ENCODE measurements at regions not wholly inside any gene's neighbourhood (a gene's known extent, or its start where the extent isn't known, plus 50 kb on each side); places are given as distances from the start of the nearest gene placed in this dataset.
"Not testable (repeated sequence)": the region's sequence is repeated elsewhere in the genome, so short reads cannot be mapped to it uniquely, and the experiment has no call there.

GRCh38 chr17:16838287-16838686 lies 133.6 kb downstream of the TNFRSF13B start:
- H3K4me3 ChIP-seq; SMC1A ChIA-PET (ENCODE audit: uncharacterized antibody, unreplicated experiment); intact Hi-C loops (cut with micrococcal nuclease; ENCODE audit: unreplicated experiment); H4K20me1 ChIP-seq (ENCODE audit: control insufficient read depth, insufficient read depth); RAD21 ChIA-PET (ENCODE audit: unreplicated experiment); H3K9ac ChIP-seq (ENCODE audit: control insufficient read depth, insufficient read depth, low read length); ATAC-seq; H3K27me3 ChIP-seq (replicated peaks in 1 of 2; ENCODE audit: control insufficient read depth in 2 of 2, insufficient read depth in 2 of 2, low read length in 1 of 2); H3K27ac ChIP-seq (ENCODE audit: control insufficient read depth, insufficient read depth); FAIRE-seq; DNase-seq (ENCODE audit: low read depth, low spot score); H2AFZ ChIP-seq (ENCODE audit: control insufficient read depth, low read depth, low read length); H3K79me2 ChIP-seq (ENCODE audit: control insufficient read depth, insufficient read depth, low read length); H3K36me3 ChIP-seq (ENCODE audit: control insufficient read depth in 2 of 2, insufficient read depth in 2 of 2, low read length in 1 of 2); H3K9me3 ChIP-seq (replicated peaks; ENCODE audit: control insufficient read depth, insufficient read depth, low read length); in situ Hi-C loops (cut with MboI); H3K4me1 ChIP-seq (ENCODE audit: control insufficient read depth, insufficient read depth, low read length); POLR2A ChIA-PET; BruUV-seq (replicated peaks); H3K4me2 ChIP-seq (ENCODE audit: control insufficient read depth, insufficient read depth); CTCF ChIA-PET: not testable (repeated sequence)
- WGBS (ENCODE audit: insufficient coverage, insufficient replicate concordance, low lambda C conversion rate, missing lambda C conversion rate), result 7% methylated on average over 4 of the region's 9 CpGs

- H3K27me3 ChIP-seq (replicated peaks in 1 of 2; ENCODE audit: control insufficient read depth in 2 of 2, insufficient read depth in 2 of 2, low read length in 1 of 2); intact Hi-C loops (cut with micrococcal nuclease; ENCODE audit: unreplicated experiment); SMC1A ChIA-PET (ENCODE audit: uncharacterized antibody, unreplicated experiment); FAIRE-seq; H4K20me1 ChIP-seq (ENCODE audit: control insufficient read depth, insufficient read depth); POLR2A ChIA-PET; in situ Hi-C loops (cut with MboI); H2AFZ ChIP-seq (ENCODE audit: control insufficient read depth, low read depth, low read length); H3K9me3 ChIP-seq (replicated peaks; ENCODE audit: control insufficient read depth, insufficient read depth, low read length); H3K4me1 ChIP-seq (ENCODE audit: control insufficient read depth, insufficient read depth, low read length); H3K4me2 ChIP-seq (ENCODE audit: control insufficient read depth, insufficient read depth); H3K9ac ChIP-seq (ENCODE audit: control insufficient read depth, insufficient read depth, low read length); RAD21 ChIA-PET (ENCODE audit: unreplicated experiment); H3K27ac ChIP-seq (ENCODE audit: control insufficient read depth, insufficient read depth); CTCF ChIA-PET; DNase-seq (ENCODE audit: low read depth, low spot score); BruUV-seq (replicated peaks); H3K4me3 ChIP-seq; H3K36me3 ChIP-seq (ENCODE audit: control insufficient read depth in 2 of 2, insufficient read depth in 2 of 2, low read length in 1 of 2); ATAC-seq; H3K79me2 ChIP-seq (ENCODE audit: control insufficient read depth, insufficient read depth, low read length): not testable (repeated sequence)
- under 1% methylated on average over 9 of the region's 11 CpGs for WGBS (ENCODE audit: insufficient coverage, insufficient replicate concordance, low lambda C conversion rate, missing lambda C conversion rate)
These were observed 134.3 kb downstream of the TNFRSF13B start for GRCh38 chr17:16837468-16838266.

- H3K27ac ChIP-seq (ENCODE audit: control insufficient read depth, insufficient read depth); H3K4me1 ChIP-seq (ENCODE audit: control insufficient read depth, insufficient read depth, low read length); H3K9ac ChIP-seq (ENCODE audit: control insufficient read depth, insufficient read depth, low read length); ATAC-seq; CTCF ChIA-PET; H2AFZ ChIP-seq (ENCODE audit: control insufficient read depth, low read depth, low read length); H3K4me3 ChIP-seq; H3K36me3 ChIP-seq (ENCODE audit: control insufficient read depth in 2 of 2, insufficient read depth in 2 of 2, low read length in 1 of 2); POLR2A ChIA-PET; H3K27me3 ChIP-seq (replicated peaks in 1 of 2; ENCODE audit: control insufficient read depth in 2 of 2, insufficient read depth in 2 of 2, low read length in 1 of 2); SMC1A ChIA-PET (ENCODE audit: uncharacterized antibody, unreplicated experiment); H4K20me1 ChIP-seq (ENCODE audit: control insufficient read depth, insufficient read depth); H3K79me2 ChIP-seq (ENCODE audit: control insufficient read depth, insufficient read depth, low read length); DNase-seq (ENCODE audit: low read depth, low spot score); BruUV-seq (replicated peaks); H3K4me2 ChIP-seq (ENCODE audit: control insufficient read depth, insufficient read depth); intact Hi-C loops (cut with micrococcal nuclease; ENCODE audit: unreplicated experiment); FAIRE-seq; RAD21 ChIA-PET (ENCODE audit: unreplicated experiment); H3K9me3 ChIP-seq (replicated peaks; ENCODE audit: control insufficient read depth, insufficient read depth, low read length); in situ Hi-C loops (cut with MboI): not testable (repeated sequence)
- WGBS (ENCODE audit: insufficient coverage, insufficient replicate concordance, low lambda C conversion rate, missing lambda C conversion rate), result 32% methylated on average over 3 of the region's 12 CpGs
These were observed 135.5 kb downstream of the TNFRSF13B start for GRCh38 chr17:16836315-16836915.

- H2AFZ ChIP-seq (ENCODE audit: control insufficient read depth, low read depth, low read length); H4K20me1 ChIP-seq (ENCODE audit: control insufficient read depth, insufficient read depth); DNase-seq (ENCODE audit: low read depth, low spot score); H3K27me3 ChIP-seq (replicated peaks in 1 of 2; ENCODE audit: control insufficient read depth in 2 of 2, insufficient read depth in 2 of 2, low read length in 1 of 2); FAIRE-seq; H3K4me1 ChIP-seq (ENCODE audit: control insufficient read depth, insufficient read depth, low read length); H3K4me3 ChIP-seq; H3K9me3 ChIP-seq (replicated peaks; ENCODE audit: control insufficient read depth, insufficient read depth, low read length); in situ Hi-C loops (cut with MboI); H3K9ac ChIP-seq (ENCODE audit: control insufficient read depth, insufficient read depth, low read length); POLR2A ChIA-PET; ATAC-seq; H3K4me2 ChIP-seq (ENCODE audit: control insufficient read depth, insufficient read depth); BruUV-seq (replicated peaks); H3K36me3 ChIP-seq (ENCODE audit: control insufficient read depth in 2 of 2, insufficient read depth in 2 of 2, low read length in 1 of 2); H3K79me2 ChIP-seq (ENCODE audit: control insufficient read depth, insufficient read depth, low read length); SMC1A ChIA-PET (ENCODE audit: uncharacterized antibody, unreplicated experiment); H3K27ac ChIP-seq (ENCODE audit: control insufficient read depth, insufficient read depth); CTCF ChIA-PET; intact Hi-C loops (cut with micrococcal nuclease; ENCODE audit: unreplicated experiment); RAD21 ChIA-PET (ENCODE audit: unreplicated experiment): not testable (repeated sequence)
- 46% methylated on average over 4 of the region's 12 CpGs for WGBS (ENCODE audit: insufficient coverage, insufficient replicate concordance, low lambda C conversion rate, missing lambda C conversion rate)
These were observed 138.4 kb downstream of the TNFRSF13B start for GRCh38 chr17:16833517-16833916.

Measured in GM12878 (cell line).